ENCODE measurements at regions not wholly inside any gene's neighbourhood (a gene's known extent, or its start where the extent isn't known, plus 50 kb on each side); places are given as distances from the start of the nearest gene placed in this dataset.
"Not testable (repeated sequence)": the region's sequence is repeated elsewhere in the genome, so short reads cannot be mapped to it uniquely, and the experiment has no call there.

DNA sequence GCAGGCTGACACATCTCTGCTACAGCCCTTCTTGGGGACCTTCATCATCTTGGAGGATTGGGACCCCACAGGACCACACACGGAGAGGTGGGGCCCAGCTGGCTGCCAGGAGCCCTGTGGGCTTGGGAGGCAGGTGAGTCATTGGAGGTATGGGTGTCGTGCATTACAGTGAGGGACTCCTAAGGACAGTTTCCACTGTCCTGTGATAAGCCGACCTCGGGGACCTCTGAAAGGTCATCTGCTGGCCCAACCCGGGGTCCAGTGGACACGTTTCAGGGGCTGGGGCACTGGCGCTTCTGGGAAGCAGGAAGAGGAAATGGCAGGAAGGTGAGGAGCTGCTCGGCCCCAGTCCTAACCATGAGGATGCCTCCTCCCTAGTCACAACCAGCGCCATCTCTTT lies 238.0 kb downstream of the BCL11B start:
- no peak for DNase-seq (ENCODE audit: low read depth)
- H3K4me3 ChIP-seq (ENCODE audit: low read depth, low read length), result no peak overlapping the region
- no peak for TF ChIP-seq CTCF (conservative IDR thresholded peaks at IDR 0.05; ENCODE audit: low read depth, low read length)

DNA sequence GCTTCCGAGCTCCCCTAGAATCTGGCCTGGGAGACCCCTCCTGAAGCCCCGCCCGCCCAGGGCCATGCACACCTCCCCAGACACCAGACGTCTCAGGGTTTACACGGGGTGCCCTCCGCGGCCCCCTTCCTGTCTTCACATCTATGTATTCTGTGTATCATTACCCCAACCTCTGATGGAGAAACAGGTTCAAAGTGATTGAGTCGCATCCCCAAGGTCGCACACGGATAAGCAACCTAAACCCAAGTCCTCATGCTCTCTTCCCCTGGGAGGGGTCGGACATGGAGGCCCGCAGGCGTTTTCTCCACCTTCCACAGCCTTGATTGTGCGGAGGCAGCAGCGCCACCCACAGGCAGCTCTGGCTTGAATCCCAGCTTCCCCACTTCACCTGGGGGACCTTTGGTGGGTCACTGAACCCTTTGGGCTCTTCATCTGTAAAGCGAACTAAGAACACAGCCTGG lies 237.3 kb downstream of the BCL11B start:
- H3K4me3 ChIP-seq (ENCODE audit: low read depth, low read length), result no peak overlapping the region
- TF ChIP-seq CTCF (conservative IDR thresholded peaks at IDR 0.05; ENCODE audit: low read depth, low read length), result no peak
- DNase-seq (ENCODE audit: low read depth), result no peak

- no peak overlapping the region for H3K4me3 ChIP-seq (ENCODE audit: low read depth, low read length)
- no peak for TF ChIP-seq CTCF (conservative IDR thresholded peaks at IDR 0.05; ENCODE audit: low read depth, low read length)
- no peak for DNase-seq (ENCODE audit: low read depth)
Measured at GRCh38 chr14:99035268-99035667, 236.7 kb downstream of the BCL11B start.

GRCh38 chr14:99035712-99036610 lies 236.0 kb downstream of the BCL11B start:
- no peak overlapping the region for H3K4me3 ChIP-seq (ENCODE audit: low read depth, low read length)
- TF ChIP-seq CTCF (conservative IDR thresholded peaks at IDR 0.05; ENCODE audit: low read depth, low read length), result no peak
- peak; percentile 47 for DNase-seq (ENCODE audit: low read depth)

DNA sequence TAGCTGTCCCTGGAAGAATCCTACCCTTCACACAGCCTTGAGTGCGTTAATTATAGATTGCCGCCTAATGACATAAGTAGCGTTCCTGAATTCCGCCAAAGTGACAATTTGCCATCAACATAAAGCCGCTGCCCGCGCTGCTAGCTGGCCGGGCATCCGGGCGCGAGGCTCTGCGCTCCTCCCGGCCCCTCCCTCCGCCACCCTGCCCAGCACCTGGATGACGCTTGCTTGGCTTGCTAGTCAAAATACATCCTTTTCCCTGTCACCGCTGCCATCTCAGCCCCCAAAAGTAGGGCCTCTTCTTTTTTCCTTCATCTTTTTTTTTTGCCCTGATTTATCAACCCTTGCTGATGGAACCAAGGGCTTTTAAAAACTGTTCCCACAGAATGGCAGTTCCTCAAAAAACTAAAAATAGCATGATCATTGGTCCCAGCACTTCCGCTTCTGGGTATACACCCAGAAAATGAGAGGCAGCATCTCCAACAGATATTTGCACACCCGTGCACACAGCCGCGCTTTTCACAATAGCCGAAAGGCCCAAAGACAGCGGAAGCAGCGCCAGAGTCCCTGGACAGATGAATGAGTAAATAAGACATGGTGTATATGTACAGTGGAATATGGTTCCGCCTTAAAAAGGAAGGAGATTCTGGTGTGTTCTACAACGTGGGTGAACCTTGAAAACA lies 235.2 kb downstream of the BCL11B start:
- no peak for TF ChIP-seq CTCF (conservative IDR thresholded peaks at IDR 0.05; ENCODE audit: low read depth, low read length)
- no peak overlapping the region for H3K4me3 ChIP-seq (ENCODE audit: low read depth, low read length)
- no peak for DNase-seq (ENCODE audit: low read depth)

DNA sequence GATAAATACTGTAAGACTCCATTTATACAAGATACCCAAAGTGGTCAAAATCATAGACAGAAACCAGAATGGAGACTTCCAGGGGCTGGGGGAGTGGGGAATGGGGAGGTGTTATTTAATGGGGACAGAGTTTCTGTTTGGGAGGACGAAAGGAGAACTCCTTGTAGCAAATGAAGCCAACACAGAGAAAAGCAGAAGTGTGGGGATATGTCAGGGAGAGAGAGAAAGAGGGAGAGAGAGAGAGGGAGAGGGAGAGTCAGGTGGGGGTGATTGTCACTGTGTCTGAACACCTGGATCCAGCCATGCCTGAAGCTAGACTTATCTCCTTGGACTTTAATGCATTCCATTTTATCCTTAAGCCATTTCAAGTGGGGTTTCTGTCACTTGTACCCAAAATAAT lies 234.7 kb downstream of the BCL11B start:
- not testable (repeated sequence) for DNase-seq (ENCODE audit: low read depth); H3K4me3 ChIP-seq (ENCODE audit: low read depth, low read length)

DNA sequence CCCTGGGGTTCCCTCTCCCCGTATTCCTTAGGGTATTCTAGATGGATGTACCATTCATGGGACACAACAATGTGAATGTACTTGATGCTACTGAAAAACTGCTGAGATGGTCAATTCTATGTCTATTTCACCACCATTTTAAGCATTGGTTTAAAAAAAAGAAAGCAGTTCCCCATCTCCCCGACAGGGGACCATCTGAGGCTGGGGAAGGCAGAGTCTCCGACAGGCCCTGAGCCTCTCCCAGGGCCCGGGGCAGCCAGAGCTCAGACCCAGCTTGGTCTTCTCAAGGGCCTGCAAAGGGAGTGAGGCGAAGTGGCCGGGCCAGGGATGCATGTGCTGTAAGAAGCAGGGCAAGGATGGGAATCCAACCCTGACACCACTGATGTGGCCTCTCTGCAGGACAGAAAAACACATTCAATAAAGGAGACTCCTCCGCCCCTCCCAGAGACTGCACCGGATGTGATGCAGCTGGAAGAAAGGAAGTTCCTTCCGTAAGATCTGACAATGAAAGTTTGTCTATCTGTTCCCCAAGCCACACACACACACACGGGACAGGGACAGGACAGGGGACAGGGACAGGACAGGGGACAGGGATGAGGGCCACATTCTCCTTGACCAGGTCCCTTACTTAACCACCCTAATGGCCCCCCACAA lies 234.1 kb downstream of the BCL11B start:
- DNase-seq (ENCODE audit: low read depth), result no peak
- no peak for TF ChIP-seq CTCF (conservative IDR thresholded peaks at IDR 0.05; ENCODE audit: low read depth, low read length)
- no peak overlapping the region for H3K4me3 ChIP-seq (ENCODE audit: low read depth, low read length)

All from choroid plexus epithelial cell (primary cell).